Heart right ventricle (tissue), 16 donors: ENCODE measurements at regions not wholly inside any gene's neighbourhood (a gene's known extent, or its start where the extent isn't known, plus 50 kb on each side); places are given as distances from the start of the nearest gene placed in this dataset.
"Not testable (repeated sequence)": the region's sequence is repeated elsewhere in the genome, so short reads cannot be mapped to it uniquely, and the experiment has no call there.

Experiments
- ATAC-seq, 8 donors: fragments of 200-7000 bp; cut with Tn5 transposase; one replicate each; pipeline ENCODE4 v1.9.1; 2020; ENCODE audit warnings: mild to moderate bottlenecking in 8 of 8, moderate library complexity in 8 of 8, moderate number of reproducible peaks in 1 of 8
- DNase-seq, 2 donors: peaks; one replicate each; pipeline ENCODE4 v3.0.0-alpha.2; 2020
- H3K27ac ChIP-seq, 10 donors: fragments of 200-600 bp; sonication (generic) in 2 of 10; one replicate each; pipeline versions ENCODE4 v1.5.0 to v1.8.0; 2020 to 2022; ENCODE audit warnings: mild to moderate bottlenecking in 3 of 10
- H3K27me3 ChIP-seq, 7 donors: fragments of 200-600 bp; one replicate each; pipeline ENCODE4 v1.8.0; 2021 to 2022; ENCODE audit warnings: mild to moderate bottlenecking in 2 of 7
- H3K36me3 ChIP-seq, 9 donors: fragments of 200-600 bp; sonication (generic) in 1 of 9; one replicate each; pipeline versions ENCODE4 v1.5.0 to v1.8.0; 2020 to 2022; ENCODE audit warnings: mild to moderate bottlenecking in 2 of 9
- H3K4me1 ChIP-seq, 9 donors: fragments of 200-600 bp; sonication (generic) in 1 of 9; one replicate each; pipeline versions ENCODE4 v1.5.0 to v1.8.0; 2020 to 2022; ENCODE audit warnings: mild to moderate bottlenecking in 4 of 9
- H3K4me3 ChIP-seq, 10 donors: fragments of 200-600 bp; sonication (generic) in 2 of 10; one replicate each; pipeline versions ENCODE4 v1.5.0 to v1.8.0; 2020 to 2022; ENCODE audit warnings: mild to moderate bottlenecking in 7 of 10, moderate library complexity in 2 of 10
- H3K9me3 ChIP-seq, 11 donors: fragments of 200-600 bp in 10 of 11; sonication (generic) in 2 of 11; one replicate each; pipeline versions ENCODE4 v1.5.0 to v1.8.0; 2013 to 2022; ENCODE audit warnings: mild to moderate bottlenecking in 2 of 11, control low read depth in 1 of 11, moderate library complexity in 1 of 11
- WGBS, 2 donors: extraction: QIAGEN DNeasy Blood & Tissue Kit; methylation state at CpG; one replicate each; pipeline ENCODE4 v1.1.7; 2013; ENCODE audit warnings: inconsistent platforms in 1 of 2; 5-methylcytosine and 5-hydroxymethylcytosine counted together
- intact Hi-C, 10 donors: fragments of 100-400 bp; cut with DNase I; formaldehyde crosslinking; loops; one replicate each; pipeline versions ENCODE4 v1.11.1 to v1.14.2; 2022
- TF ChIP-seq, protein P1 (sequence below), 9 donors: fragments of 200-600 bp; sonication (generic) in 2 of 9; IDR thresholded peaks; one replicate each; pipeline versions ENCODE4 v1.5.0 to v1.8.0; 2021 to 2022; ENCODE audit warnings: antibody characterized with exemption in 9 of 9, mild to moderate bottlenecking in 5 of 9, moderate library complexity in 1 of 9
- donor health status: Arrhythmogenic right ventricular cardiomyopathy.
- donor health status: ischemic (EF 13 %, LVEDD 7.1; RV severe dilation, severe dysfunction).
- donor health status: healthy with polysubstance abuse.
- donor health status: DM: no; HTN: yes; CAD: no.
- donor health status: DM: no; HTN: no; CAD: no.
- donor health status: ischemic (EF 25% LVEDD 6.9; RV normal size, moderate dysfunction).
- donor health status: ischemic (EF 25% LVEDD 5.7; RV mildly dilated, moderate dysfunction).
- donor health status: healthy.
- donor health status: DM: yes; HTN: yes; CAD: no.
- donor health status: Ischemic cardiomyopathy.
- donor health status: ischemic (EF 35%, LVEDD 5.7; RV mildly dilated, moderate dysfunction).
- donor health status: nonischemic (EF 11% LVEDD 7.7; RV severe dilation, severe dysfunction).
- donor health status: DM: yes; HTN: yes; CAD: no.
- donor health status: PGD.
- donor health status: ischemic (EF 29% LVEDD 5.4; RV normal size, mild dysfunction).
- donor health status: nonischemic (EF 23%, LVEDD 6.1; RV moderate dilation, normal function).

GRCh38 chr3:194032828-194033435, 103.0 kb upstream of the HES1 start:
- WGBS, 2 donors = 51 to 63% methylated on average over 9 of the region's 9 CpGs
- intact Hi-C loops = no loop called here
- TF ChIP-seq, protein P1, sequence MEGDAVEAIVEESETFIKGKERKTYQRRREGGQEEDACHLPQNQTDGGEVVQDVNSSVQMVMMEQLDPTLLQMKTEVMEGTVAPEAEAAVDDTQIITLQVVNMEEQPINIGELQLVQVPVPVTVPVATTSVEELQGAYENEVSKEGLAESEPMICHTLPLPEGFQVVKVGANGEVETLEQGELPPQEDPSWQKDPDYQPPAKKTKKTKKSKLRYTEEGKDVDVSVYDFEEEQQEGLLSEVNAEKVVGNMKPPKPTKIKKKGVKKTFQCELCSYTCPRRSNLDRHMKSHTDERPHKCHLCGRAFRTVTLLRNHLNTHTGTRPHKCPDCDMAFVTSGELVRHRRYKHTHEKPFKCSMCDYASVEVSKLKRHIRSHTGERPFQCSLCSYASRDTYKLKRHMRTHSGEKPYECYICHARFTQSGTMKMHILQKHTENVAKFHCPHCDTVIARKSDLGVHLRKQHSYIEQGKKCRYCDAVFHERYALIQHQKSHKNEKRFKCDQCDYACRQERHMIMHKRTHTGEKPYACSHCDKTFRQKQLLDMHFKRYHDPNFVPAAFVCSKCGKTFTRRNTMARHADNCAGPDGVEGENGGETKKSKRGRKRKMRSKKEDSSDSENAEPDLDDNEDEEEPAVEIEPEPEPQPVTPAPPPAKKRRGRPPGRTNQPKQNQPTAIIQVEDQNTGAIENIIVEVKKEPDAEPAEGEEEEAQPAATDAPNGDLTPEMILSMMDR (IDR thresholded peaks at IDR 0.05) = no peak

GRCh38 chr3:194034346-194035336, 101.3 kb upstream of the HES1 start:
- no peak overlapping the region for H3K27ac ChIP-seq
- H3K27me3 ChIP-seq = peaks cover 0 to 32% (median under 1%) of the 10 kb centered on the region in 7 donors
- intact Hi-C loops = no loop called here
- H3K4me3 ChIP-seq = no peak overlapping the region
- 92 to 94% methylated on average over 24 of the region's 24 CpGs for WGBS, 2 donors
- no peaks in the 10 kb centered on the region for H3K9me3 ChIP-seq
- ATAC-seq = peak in 1 of 8 donors; percentile 12
- TF ChIP-seq, protein P1 (IDR thresholded peaks at IDR 0.05) = no peak
- H3K4me1 ChIP-seq = no peaks in the 10 kb centered on the region
- no peak for DNase-seq
- H3K36me3 ChIP-seq = no peaks in the 10 kb centered on the region

More at GRCh38 chr3:194032828-194033435, 103.0 kb upstream of the HES1 start:
- no peaks in the 10 kb centered on the region for H3K36me3 ChIP-seq
- H3K27ac ChIP-seq = no peak overlapping the region
- DNase-seq (no peak), ATAC-seq (no peak)
- H3K4me1 ChIP-seq = no peaks in the 10 kb centered on the region
- no peaks in the 10 kb centered on the region for H3K9me3 ChIP-seq
- no peak overlapping the region for H3K4me3 ChIP-seq
- H3K27me3 ChIP-seq = peaks cover 0 to 41% (median 6%) of the 10 kb centered on the region in 7 donors

- no peak overlapping the region for H3K27ac ChIP-seq
- H3K9me3 ChIP-seq = no peaks in the 10 kb centered on the region
- H3K36me3 ChIP-seq = no peaks in the 10 kb centered on the region
- no peak overlapping the region for H3K4me3 ChIP-seq
- peaks cover 0 to 22% (median 3%) of the 10 kb centered on the region in 7 donors for H3K27me3 ChIP-seq
- H3K4me1 ChIP-seq = peaks cover 0 to under 1% (median 0%) of the 10 kb centered on the region in 9 donors
- ATAC-seq (no peak), DNase-seq (no peak)
- intact Hi-C loops = no loop called here
- TF ChIP-seq, protein P1 (IDR thresholded peaks at IDR 0.05) = no peak
- WGBS, 2 donors = 68 to 71% methylated on average over 5 of the region's 5 CpGs
These were observed 100.4 kb upstream of the HES1 start for GRCh38 chr3:194035406-194036138.

DNA sequence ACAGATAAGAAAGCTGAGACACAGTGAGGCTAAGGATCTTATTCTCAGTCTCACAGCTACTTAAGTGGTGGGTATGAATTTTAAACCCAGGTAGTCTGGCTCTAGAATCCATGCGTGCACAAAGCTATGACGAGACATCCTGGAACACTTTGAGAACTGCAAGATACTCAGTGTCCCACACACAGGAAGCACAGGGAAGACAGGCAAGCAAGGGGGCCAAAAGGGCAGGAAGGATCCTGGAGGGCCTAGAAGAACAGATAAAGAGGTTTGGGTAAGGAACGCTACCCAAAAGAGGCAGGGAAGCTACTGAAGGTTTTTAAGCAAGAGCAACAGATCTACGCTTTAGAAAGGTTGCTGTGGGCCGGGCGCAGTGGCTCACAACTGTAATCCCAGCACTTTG, 99.1 kb upstream of the HES1 start:
- no peaks in the 10 kb centered on the region for H3K9me3 ChIP-seq
- no peak overlapping the region for H3K4me3 ChIP-seq
- TF ChIP-seq, protein P1 (IDR thresholded peaks at IDR 0.05) = no peak
- intact Hi-C loops = no loop called here
- ATAC-seq (no peak), DNase-seq (no peak)
- peaks cover 0 to 10% (median 4%) of the 10 kb centered on the region in 7 donors for H3K27me3 ChIP-seq
- peaks cover 0 to 3% (median 0%) of the 10 kb centered on the region in 9 donors for H3K4me1 ChIP-seq
- WGBS, 2 donors = 88 to 96% methylated on average over 6 of the region's 6 CpGs
- no peaks in the 10 kb centered on the region for H3K36me3 ChIP-seq
- no peak overlapping the region for H3K27ac ChIP-seq

- DNase-seq, H3K36me3 ChIP-seq, H3K27me3 ChIP-seq, ATAC-seq, H3K9me3 ChIP-seq, H3K4me3 ChIP-seq, H3K27ac ChIP-seq, intact Hi-C loops, H3K4me1 ChIP-seq: not testable (repeated sequence)
- 95 to 96% methylated on average over 13 of the region's 13 CpGs for WGBS, 2 donors
These were observed 97.6 kb upstream of the HES1 start for GRCh38 chr3:194038346-194038745.
